Ishikawa (cell line): ENCODE measurements at regions not wholly inside any gene's neighbourhood (a gene's known extent, or its start where the extent isn't known, plus 50 kb on each side); places are given as distances from the start of the nearest gene placed in this dataset.

Source experiments
- CREB1 ChIP-seq: IDR thresholded peaks from 2 replicates; pipeline ENCODE4 v1.6.1; 2012; ENCODE audit warnings: low read depth
- EGR1 ChIP-seq: IDR thresholded peaks from 2 replicates; pipeline ENCODE4 v1.6.1; 2012
- FOXM1 ChIP-seq: IDR thresholded peaks from 2 replicates; pipeline ENCODE4 v1.6.1; 2012; ENCODE audit warnings: low read depth, borderline replicate concordance
- RAD21 ChIP-seq: IDR thresholded peaks from 2 replicates; pipeline ENCODE4 v1.6.1; 2012; ENCODE audit warnings: low read depth
- TCF12 ChIP-seq: IDR thresholded peaks from 2 replicates; pipeline ENCODE4 v1.6.1; 2012; ENCODE audit warnings: low read depth
- YY1 ChIP-seq: IDR thresholded peaks from 2 replicates; pipeline ENCODE4 v1.6.1; 2012; ENCODE audit warnings: low read depth
- ZBTB7A ChIP-seq: IDR thresholded peaks from 2 replicates; pipeline ENCODE4 v1.6.1; 2012; ENCODE audit warnings: low read depth
- TF ChIP-seq, protein P1 (sequence below): IDR thresholded peaks from 2 replicates; pipeline ENCODE4 v1.6.1; 2012

DNA sequence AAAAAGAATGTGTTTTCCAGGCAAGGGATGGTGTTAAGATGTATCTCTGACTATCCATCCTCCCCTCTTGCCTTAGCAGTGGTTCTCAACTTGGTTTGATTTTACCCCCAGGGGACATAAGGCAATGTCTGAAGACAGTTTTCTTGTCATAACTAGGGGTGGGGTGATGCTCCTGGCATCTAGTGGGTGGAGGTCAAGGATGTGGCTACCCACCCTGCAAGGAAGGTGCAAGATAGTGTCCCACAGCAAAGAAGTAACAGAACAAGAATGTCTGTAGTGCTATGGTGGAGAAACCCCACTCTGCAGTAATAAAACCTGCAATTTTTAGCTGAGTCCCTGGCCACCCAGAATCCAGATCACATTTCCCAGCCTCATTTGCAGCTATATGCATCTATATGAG lies 81.2 kb upstream of the TBL1X start:
- no peak for TF ChIP-seq RAD21
- TF ChIP-seq, protein P1, sequence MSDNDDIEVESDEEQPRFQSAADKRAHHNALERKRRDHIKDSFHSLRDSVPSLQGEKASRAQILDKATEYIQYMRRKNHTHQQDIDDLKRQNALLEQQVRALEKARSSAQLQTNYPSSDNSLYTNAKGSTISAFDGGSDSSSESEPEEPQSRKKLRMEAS = no peak
- no peak for TF ChIP-seq CREB1
- TF ChIP-seq ZBTB7A = no peak
- TF ChIP-seq EGR1 = no peak
- no peak for TF ChIP-seq TCF12
- no peak for TF ChIP-seq YY1
- TF ChIP-seq FOXM1 = no peak
